NCI-H69 (cell line): ENCODE measurements at regions not wholly inside any gene's neighbourhood (a gene's known extent, or its start where the extent isn't known, plus 50 kb on each side); places are given as distances from the start of the nearest gene placed in this dataset.

ENCODE experiments used
- DNase-seq: peaks from one replicate; lab custom pipeline; 2025; lab: John Stamatoyannopoulos, UW

GRCh38 chr5:14090755-14091154 is 52.4 kb upstream of the TRIO start:
- DNase-seq, result no peak

- no peak for DNase-seq
These were observed 52.9 kb upstream of the TRIO start for GRCh38 chr5:14090290-14090689.

- DNase-seq, result no peak
These were observed 53.9 kb upstream of the TRIO start for GRCh38 chr5:14089198-14089597.

GRCh38 chr5:14086261-14086660 is 56.9 kb upstream of the TRIO start:
- DNase-seq, result no peak

- DNase-seq, result no peak
These were observed 60.2 kb upstream of the TRIO start for GRCh38 chr5:14082973-14083372.

GRCh38 chr5:14082523-14082922 is 60.6 kb upstream of the TRIO start:
- no peak for DNase-seq

GRCh38 chr5:14081791-14082190 is 61.4 kb upstream of the TRIO start:
- DNase-seq, result no peak

- no peak for DNase-seq
These were observed 64.4 kb upstream of the TRIO start for GRCh38 chr5:14078716-14079115.

- no peak for DNase-seq
These were observed 65.6 kb upstream of the TRIO start for GRCh38 chr5:14077501-14077900.

- no peak for DNase-seq
These were observed 66.6 kb upstream of the TRIO start for GRCh38 chr5:14076561-14076960.

GRCh38 chr5:14075937-14076336 is 67.2 kb upstream of the TRIO start:
- no peak for DNase-seq

- no peak for DNase-seq
These were observed 71.7 kb upstream of the TRIO start for GRCh38 chr5:14071433-14071832.

- DNase-seq, result no peak
These were observed 74.1 kb upstream of the TRIO start for GRCh38 chr5:14069021-14069420.

GRCh38 chr5:14068136-14068535 is 75.0 kb upstream of the TRIO start:
- no peak for DNase-seq

- no peak for DNase-seq
These were observed 76.8 kb upstream of the TRIO start for GRCh38 chr5:14066326-14066725.

GRCh38 chr5:14064841-14065240 is 78.3 kb upstream of the TRIO start:
- no peak for DNase-seq

GRCh38 chr5:14063691-14064090 is 79.5 kb upstream of the TRIO start:
- no peak for DNase-seq

- DNase-seq, result no peak
These were observed 80.0 kb upstream of the TRIO start for GRCh38 chr5:14063138-14063537.

GRCh38 chr5:14062178-14062577 is 81.0 kb upstream of the TRIO start:
- no peak for DNase-seq

GRCh38 chr5:14061106-14061505 is 82.0 kb upstream of the TRIO start:
- DNase-seq, result no peak

- DNase-seq, result no peak
These were observed 82.9 kb upstream of the TRIO start for GRCh38 chr5:14060218-14060617.

GRCh38 chr5:14059810-14060209 is 83.3 kb upstream of the TRIO start:
- DNase-seq, result no peak

GRCh38 chr5:14057289-14057688 is 85.9 kb upstream of the TRIO start:
- no peak for DNase-seq

- DNase-seq, result no peak
These were observed 87.1 kb upstream of the TRIO start for GRCh38 chr5:14056039-14056438.
